ENCODE measurements at regions not wholly inside any gene's neighbourhood (a gene's known extent, or its start where the extent isn't known, plus 50 kb on each side); places are given as distances from the start of the nearest gene placed in this dataset.

- H3K27ac ChIP-seq, result no peak overlapping the region
- WGBS, 2 donors, result 74 to 90% methylated on average over 4 of the region's 4 CpGs
- intact Hi-C loops (cut with DNase I), result no loop called here
Observed at GRCh38 chr1:244953901-244954300, 89.6 kb upstream of the HNRNPU start.

GRCh38 chr1:244952940-244953339 is 88.6 kb upstream of the HNRNPU start:
- Histone ChIP-seq H3K27me3 (no peaks in the 10 kb centered on the region), H3K4me1 (peaks cover 7% of the 10 kb centered on the region), H3K36me3 (replicated peaks in 1 of 2; ENCODE audit: insufficient read depth in 1 of 2, low read depth in 2 of 2) (no peaks in the 10 kb centered on the region), H3K4me3 (no peak overlapping the region), H3K27ac (peak overlapping the region in 2 of 4 donors; percentile 29 to 42), H3K9me3 (no peaks in the 10 kb centered on the region)
- TF ChIP-seq CTCF (IDR thresholded peaks at IDR 0.05), result no peak
- peak; percentile 74 for ATAC-seq
- DNase-seq, result peak; percentile 40 to 73 (median 64)
- WGBS, 2 donors, result 24 to 38% methylated on average over 8 of the region's 8 CpGs
- intact Hi-C loops (cut with DNase I), result no loop called here

More at GRCh38 chr1:244953901-244954300, 89.6 kb upstream of the HNRNPU start:
- Histone ChIP-seq H3K9me3 (no peaks in the 10 kb centered on the region), H3K4me1 (peaks cover 7% of the 10 kb centered on the region), H3K4me3 (no peak overlapping the region), H3K36me3 (replicated peaks in 1 of 2; ENCODE audit: insufficient read depth in 1 of 2, low read depth in 2 of 2) (no peaks in the 10 kb centered on the region), H3K27me3 (no peaks in the 10 kb centered on the region)
- ATAC-seq (no peak), DNase-seq (no peak)
- TF ChIP-seq POLR2A (IDR thresholded peaks at IDR 0.05), result no peak
- no peak for TF ChIP-seq CTCF (IDR thresholded peaks at IDR 0.05)

- WGBS, 2 donors, result 81 to 94% methylated on average over 5 of the region's 5 CpGs
- TF ChIP-seq POLR2A (IDR thresholded peaks at IDR 0.05), result no peak
- no peak for TF ChIP-seq CTCF (IDR thresholded peaks at IDR 0.05)
- Histone ChIP-seq H3K9me3 (no peaks in the 10 kb centered on the region), H3K27ac (peak overlapping the region in 2 of 4 donors; percentile 29 to 42), H3K4me1 (peaks cover 7% of the 10 kb centered on the region), H3K4me3 (no peak overlapping the region), H3K36me3 (replicated peaks in 1 of 2; ENCODE audit: insufficient read depth in 1 of 2, low read depth in 2 of 2) (no peaks in the 10 kb centered on the region), H3K27me3 (no peaks in the 10 kb centered on the region)
- DNase-seq (no peak), ATAC-seq (no peak)
- intact Hi-C loops (cut with DNase I), result no loop called here
Observed at GRCh38 chr1:244952280-244952933, 88.1 kb upstream of the HNRNPU start.

GRCh38 chr1:244948416-244948815 is 84.1 kb upstream of the HNRNPU start:
- TF ChIP-seq CTCF (IDR thresholded peaks at IDR 0.05) (no peak), POLR2A (IDR thresholded peaks at IDR 0.05) (no peak)
- peaks cover 0 to 4% (median 0%) of the 10 kb centered on the region in 3 donors for H3K9me3 ChIP-seq
- 92 to 94% methylated on average over 4 of the region's 4 CpGs for WGBS, 2 donors
- no peaks in the 10 kb centered on the region for H3K27me3 ChIP-seq
- H3K36me3 ChIP-seq (replicated peaks in 1 of 2; ENCODE audit: insufficient read depth in 1 of 2, low read depth in 2 of 2), result no peaks in the 10 kb centered on the region
- H3K4me1 ChIP-seq, result peaks cover 7% of the 10 kb centered on the region
- intact Hi-C loops (cut with DNase I), result no loop called here
- ATAC-seq, result no peak
- no peak overlapping the region for H3K4me3 ChIP-seq
- DNase-seq, result no peak
- no peak overlapping the region for H3K27ac ChIP-seq

- Histone ChIP-seq H3K4me1 (no peaks in the 10 kb centered on the region), H3K9me3 (peaks cover 0 to 4% (median 0%) of the 10 kb centered on the region in 3 donors), H3K4me3 (no peak overlapping the region), H3K27me3 (no peaks in the 10 kb centered on the region), H3K36me3 (replicated peaks in 1 of 2; ENCODE audit: insufficient read depth in 1 of 2, low read depth in 2 of 2) (no peaks in the 10 kb centered on the region), H3K27ac (no peak overlapping the region)
- DNase-seq, result no peak
- intact Hi-C loops (cut with DNase I), result no loop called here
- ATAC-seq, result no peak
- TF ChIP-seq CTCF (IDR thresholded peaks at IDR 0.05) (no peak), POLR2A (IDR thresholded peaks at IDR 0.05) (no peak)
- WGBS, 2 donors, result 45 to 59% methylated on average over 3 of the region's 3 CpGs
Observed at GRCh38 chr1:244945109-244945671, 80.8 kb upstream of the HNRNPU start.

Data from body of pancreas (tissue), 4 donors.